Activated CD4-positive, alpha-beta T cell treated with anti-CD3 and anti-CD28 coated beads, Interleukin-2, amount 10 ng/mL, durations not matched to agents 7 days and 5 days (primary cell): ENCODE measurements at regions not wholly inside any gene's neighbourhood (a gene's known extent, or its start where the extent isn't known, plus 50 kb on each side); places are given as distances from the start of the nearest gene placed in this dataset.

Experiments
- CTCF ChIA-PET: fragments of 350-600 bp; sonication (Branson Sonifier 250); formaldehyde crosslinking; loops from one replicate; lab custom pipeline; 2021; ENCODE audit warnings: antibody characterized with exemption; lab: Charles Lee
- POLR2A ChIA-PET: fragments of 350-600 bp; sonication (Branson Sonifier 250); formaldehyde crosslinking; loops from one replicate; lab custom pipeline; 2021; ENCODE audit warnings: antibody characterized with exemption; lab: Charles Lee
- DNase-seq: peaks from one replicate; pipeline ENCODE4 v3.0.0-alpha.2; 2020
- H3K27ac Mint-ChIP-seq: one replicate; pipeline ENCODE4 v1.8.0; 2021; ENCODE audit warnings: mild to moderate bottlenecking, moderate library complexity, mixed read lengths
- H3K27me3 Mint-ChIP-seq: one replicate; pipeline ENCODE4 v1.8.0; 2021; ENCODE audit warnings: mixed read lengths
- H3K36me3 Mint-ChIP-seq: one replicate; pipeline ENCODE4 v1.8.0; 2021; ENCODE audit warnings: low read depth, mixed read lengths
- H3K4me1 Mint-ChIP-seq: one replicate; pipeline ENCODE4 v1.8.0; 2021; ENCODE audit warnings: mixed read lengths
- H3K4me3 Mint-ChIP-seq: one replicate; pipeline ENCODE4 v1.8.0; 2021; ENCODE audit warnings: mild to moderate bottlenecking, moderate library complexity, mixed read lengths
- H3K9me3 Mint-ChIP-seq: one replicate; pipeline ENCODE4 v1.8.0; 2021; ENCODE audit warnings: mixed read lengths

DNA sequence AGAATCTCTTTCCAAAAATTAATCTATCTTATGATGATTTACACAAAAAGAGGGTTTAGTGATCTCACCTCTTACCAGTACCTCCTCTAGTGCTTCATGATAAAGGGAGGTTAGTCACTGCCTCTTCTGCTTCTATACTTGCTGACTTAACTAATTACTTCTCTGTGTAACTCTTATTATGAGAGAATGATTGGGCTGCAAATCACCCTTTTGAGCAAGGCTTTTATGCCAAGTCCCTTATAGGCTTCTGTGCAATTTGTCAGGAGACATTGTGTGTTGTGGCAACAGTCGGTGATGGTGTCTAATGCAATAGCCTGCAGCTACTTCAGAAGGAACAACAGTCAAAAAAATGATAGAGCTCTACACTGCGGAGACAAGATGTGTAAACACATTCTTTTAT, 1568.1 kb upstream of the GOT2 start:
- Mint-ChIP-seq H3K36me3 (no peaks in the 10 kb centered on the region), H3K27ac (no peak overlapping the region), H3K9me3 (peaks cover 10% of the 10 kb centered on the region), H3K27me3 (no peaks in the 10 kb centered on the region), H3K4me3 (no peak overlapping the region), H3K4me1 (no peaks in the 10 kb centered on the region)
- no peak for DNase-seq
- CTCF ChIA-PET = no interaction called here
- POLR2A ChIA-PET = no interaction called here

DNA sequence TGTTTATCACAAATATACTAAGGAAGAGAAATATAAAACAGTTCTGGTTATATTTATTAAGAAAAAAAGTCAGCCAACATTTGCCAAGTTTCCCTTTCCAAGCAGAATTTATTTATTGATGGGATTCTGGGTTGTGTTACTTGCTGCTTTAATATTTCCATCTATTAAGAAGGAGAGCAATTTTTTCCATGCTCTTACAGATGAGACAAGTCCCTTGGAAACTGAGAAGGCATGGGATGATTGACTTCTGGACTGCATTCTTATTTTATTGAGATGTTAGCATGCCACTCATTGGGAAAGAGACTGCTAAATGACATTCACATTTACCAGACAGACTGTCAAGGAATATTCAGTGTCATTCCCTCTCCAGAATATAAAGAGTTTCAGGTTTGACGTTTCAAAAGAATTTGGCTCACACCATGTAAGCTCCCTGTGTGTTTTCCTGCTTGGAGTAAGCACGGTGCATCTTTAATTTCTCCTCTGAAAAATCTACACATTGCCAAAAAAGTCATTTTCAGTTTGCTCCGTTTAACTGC, 1565.2 kb upstream of the GOT2 start:
- Mint-ChIP-seq H3K9me3 (peaks cover 10% of the 10 kb centered on the region), H3K4me1 (no peaks in the 10 kb centered on the region), H3K27ac (no peak overlapping the region), H3K27me3 (no peaks in the 10 kb centered on the region), H3K36me3 (no peaks in the 10 kb centered on the region), H3K4me3 (no peak overlapping the region)
- POLR2A ChIA-PET = no interaction called here
- CTCF ChIA-PET = interaction anchor here (0.7 kb wide), 1 partner anchor 1886 kb away, joined by 3 read pairs; no protein-coding TSS in a partner anchor
- DNase-seq = no peak

DNA sequence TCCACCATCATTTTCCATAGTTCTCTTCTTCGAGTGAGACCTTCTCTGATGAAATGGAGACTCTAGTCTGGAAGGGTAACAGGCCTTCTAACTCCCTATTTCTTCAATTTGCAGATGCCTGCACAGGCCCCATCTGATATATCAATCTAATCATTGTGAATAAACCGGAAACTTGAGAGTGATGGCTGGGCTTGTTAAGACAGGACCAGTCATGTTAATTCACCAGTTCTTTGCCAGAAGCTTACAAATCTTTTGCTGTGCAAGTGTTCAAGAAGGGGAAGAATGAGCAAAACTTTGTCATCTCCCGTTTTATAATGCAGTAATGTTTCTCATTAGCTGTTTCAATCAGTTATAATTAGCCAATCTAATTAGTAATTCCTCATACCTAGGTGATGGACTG, 1561.3 kb upstream of the GOT2 start:
- ChIA-PET CTCF (no interaction called here), POLR2A (no interaction called here)
- no peaks in the 10 kb centered on the region for H3K36me3 Mint-ChIP-seq
- no peak overlapping the region for H3K27ac Mint-ChIP-seq
- no peak overlapping the region for H3K4me3 Mint-ChIP-seq
- H3K27me3 Mint-ChIP-seq = no peaks in the 10 kb centered on the region
- no peak for DNase-seq
- no peaks in the 10 kb centered on the region for H3K4me1 Mint-ChIP-seq
- peaks cover 6% of the 10 kb centered on the region for H3K9me3 Mint-ChIP-seq

DNA sequence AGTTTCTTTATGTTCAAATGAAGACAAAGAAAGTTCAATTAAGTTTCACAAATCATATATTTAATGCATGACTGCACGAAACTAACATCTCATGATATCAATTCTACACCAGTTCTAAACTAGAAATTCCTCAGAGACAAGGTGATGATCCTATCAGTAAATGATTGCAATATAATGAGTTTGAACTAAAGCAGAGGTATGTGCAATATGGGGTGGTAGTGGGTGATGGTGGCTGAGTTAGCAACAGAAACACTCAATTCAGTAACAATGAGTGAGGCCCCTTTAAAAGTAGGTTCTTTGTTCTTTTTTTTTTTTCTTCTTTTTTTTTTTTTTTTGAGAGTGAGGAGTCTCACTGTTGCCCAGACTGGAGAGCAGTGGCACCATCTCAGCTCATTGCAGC, 1551.7 kb upstream of the GOT2 start:
- DNase-seq = no peak
- Mint-ChIP-seq H3K27ac (no peak overlapping the region), H3K9me3 (peaks cover 7% of the 10 kb centered on the region), H3K27me3 (no peaks in the 10 kb centered on the region), H3K4me3 (no peak overlapping the region), H3K4me1 (no peaks in the 10 kb centered on the region), H3K36me3 (no peaks in the 10 kb centered on the region)
- ChIA-PET CTCF (no interaction called here), POLR2A (no interaction called here)

DNA sequence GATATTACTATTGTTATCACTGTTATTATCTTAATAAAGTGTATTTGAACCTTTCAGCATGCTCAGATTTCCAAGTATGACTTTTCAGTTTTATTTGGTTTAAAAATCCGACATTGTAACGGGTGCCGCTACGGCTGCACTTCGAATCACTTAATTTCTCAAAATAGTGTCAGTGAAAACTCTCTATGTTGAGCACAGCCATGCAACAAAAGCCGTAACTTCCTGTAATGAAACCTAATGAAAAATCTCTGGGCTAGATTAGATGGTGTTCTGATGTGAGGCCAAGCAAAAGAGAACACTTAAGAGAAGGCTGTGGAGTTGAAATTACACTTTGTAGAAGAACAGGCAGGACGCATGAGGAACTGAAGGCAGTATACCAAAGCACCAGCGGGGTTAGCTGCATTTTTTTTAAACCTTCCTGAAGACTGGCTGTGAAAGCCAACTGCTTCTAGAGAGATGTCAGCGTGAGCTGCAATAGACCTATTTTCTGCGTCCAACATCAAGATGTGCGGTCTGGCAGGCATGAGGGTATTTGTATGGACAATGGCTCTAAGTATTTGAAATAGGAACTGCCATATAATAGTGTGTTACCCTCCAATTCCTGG, 1545.0 kb upstream of the GOT2 start:
- CTCF ChIA-PET = no interaction called here
- Mint-ChIP-seq H3K27me3 (no peaks in the 10 kb centered on the region), H3K9me3 (no peaks in the 10 kb centered on the region), H3K36me3 (no peaks in the 10 kb centered on the region), H3K27ac (no peak overlapping the region), H3K4me1 (no peaks in the 10 kb centered on the region), H3K4me3 (no peak overlapping the region)
- no peak for DNase-seq
- POLR2A ChIA-PET = no interaction called here

DNA sequence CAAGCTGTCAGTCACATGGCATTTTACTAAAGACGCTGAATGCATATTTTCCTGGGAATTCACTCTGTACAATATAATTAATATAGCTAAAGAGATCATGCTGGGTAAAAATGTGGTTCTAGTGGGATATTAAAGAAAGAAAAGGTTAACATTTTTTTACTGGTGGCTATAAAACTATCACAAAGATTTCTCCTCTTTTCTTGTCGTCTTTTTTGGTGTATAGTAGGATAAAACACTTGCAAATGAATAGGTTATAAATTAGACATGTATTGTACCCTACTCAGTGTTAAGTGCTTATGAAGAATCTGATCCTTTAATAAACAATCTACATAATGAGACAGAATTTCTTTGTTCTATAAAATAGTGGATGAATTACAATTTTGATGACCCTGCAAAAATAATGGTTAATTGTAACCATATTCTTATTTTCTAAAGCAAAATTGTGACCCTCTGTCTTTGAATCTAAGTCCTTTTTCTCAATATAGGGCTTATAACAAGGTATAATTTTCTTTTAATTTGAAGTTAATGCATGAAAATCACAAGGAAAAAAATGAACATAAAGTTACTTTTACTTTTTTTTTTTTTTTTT, 1540.4 kb upstream of the GOT2 start:
- POLR2A ChIA-PET = no interaction called here
- Mint-ChIP-seq H3K27me3 (no peaks in the 10 kb centered on the region), H3K4me3 (no peak overlapping the region), H3K4me1 (no peaks in the 10 kb centered on the region), H3K36me3 (no peaks in the 10 kb centered on the region), H3K9me3 (peaks cover 3% of the 10 kb centered on the region), H3K27ac (no peak overlapping the region)
- no peak for DNase-seq
- CTCF ChIA-PET = no interaction called here

DNA sequence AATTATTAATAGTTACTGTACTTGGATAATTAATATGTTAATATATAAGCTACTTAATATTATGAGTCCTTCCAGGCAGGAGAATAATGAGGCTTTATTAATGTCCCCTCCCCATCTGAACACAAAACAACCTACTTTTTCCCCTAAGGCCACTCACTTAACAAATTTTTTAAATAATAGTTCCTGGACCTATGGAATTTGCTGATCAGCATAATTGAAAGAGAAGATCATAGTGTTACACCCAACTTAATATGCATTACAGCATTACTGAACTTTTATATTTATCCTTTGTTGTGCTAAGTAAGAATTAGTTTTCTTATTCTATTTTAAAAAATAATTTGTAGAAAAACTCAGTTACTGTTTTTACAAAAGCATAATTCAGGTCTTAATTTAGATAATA, 1537.7 kb upstream of the GOT2 start:
- Mint-ChIP-seq H3K27ac (no peak overlapping the region), H3K4me1 (no peaks in the 10 kb centered on the region), H3K9me3 (peaks cover 3% of the 10 kb centered on the region), H3K36me3 (no peaks in the 10 kb centered on the region), H3K4me3 (no peak overlapping the region), H3K27me3 (no peaks in the 10 kb centered on the region)
- DNase-seq = no peak
- POLR2A ChIA-PET = no interaction called here
- CTCF ChIA-PET = interaction anchor here (0.6 kb wide), 1 partner anchor 10 kb away, joined by 4 read pairs; no protein-coding TSS in a partner anchor

DNA sequence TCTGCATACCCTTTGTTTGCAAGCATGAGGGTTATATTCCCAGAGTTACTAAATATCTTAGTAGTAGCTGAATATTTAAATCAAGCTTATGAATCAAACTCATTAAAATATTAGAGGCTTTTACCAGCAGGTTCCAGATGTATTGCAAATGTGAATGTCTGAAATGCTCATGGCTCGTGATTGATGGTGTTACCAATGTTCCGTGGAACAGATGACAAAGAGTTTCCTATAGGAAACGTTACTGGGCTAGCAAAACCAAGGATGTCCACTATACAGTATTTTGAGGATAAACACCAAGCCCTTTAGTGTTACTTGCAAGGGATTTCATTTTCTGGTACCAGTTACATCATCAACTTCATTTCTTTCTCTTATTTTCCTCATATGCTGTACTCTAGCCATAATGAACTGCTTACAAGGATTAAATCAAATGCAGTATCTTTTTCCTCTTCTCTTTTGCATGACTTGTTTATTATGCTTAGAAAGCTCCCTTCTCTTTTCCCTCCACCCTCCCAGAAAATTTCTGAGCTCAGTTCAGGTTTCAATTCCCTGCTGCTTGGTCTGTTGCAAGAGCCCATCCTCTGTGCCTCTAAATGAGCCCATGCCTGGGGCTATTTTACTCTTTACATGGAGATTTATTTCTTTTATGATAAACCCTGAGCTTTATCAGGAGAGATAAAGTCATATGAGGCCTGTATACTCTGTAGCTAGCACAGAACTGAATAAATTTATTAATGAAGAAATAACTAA, 1537.1 kb upstream of the GOT2 start:
- Mint-ChIP-seq H3K4me3 (no peak overlapping the region), H3K9me3 (peaks cover 3% of the 10 kb centered on the region), H3K36me3 (no peaks in the 10 kb centered on the region), H3K27ac (no peak overlapping the region), H3K4me1 (no peaks in the 10 kb centered on the region), H3K27me3 (no peaks in the 10 kb centered on the region)
- no peak for DNase-seq
- CTCF ChIA-PET = interaction anchor here (0.6 kb wide), 1 partner anchor 10 kb away, joined by 4 read pairs; no protein-coding TSS in a partner anchor
- POLR2A ChIA-PET = no interaction called here

DNA sequence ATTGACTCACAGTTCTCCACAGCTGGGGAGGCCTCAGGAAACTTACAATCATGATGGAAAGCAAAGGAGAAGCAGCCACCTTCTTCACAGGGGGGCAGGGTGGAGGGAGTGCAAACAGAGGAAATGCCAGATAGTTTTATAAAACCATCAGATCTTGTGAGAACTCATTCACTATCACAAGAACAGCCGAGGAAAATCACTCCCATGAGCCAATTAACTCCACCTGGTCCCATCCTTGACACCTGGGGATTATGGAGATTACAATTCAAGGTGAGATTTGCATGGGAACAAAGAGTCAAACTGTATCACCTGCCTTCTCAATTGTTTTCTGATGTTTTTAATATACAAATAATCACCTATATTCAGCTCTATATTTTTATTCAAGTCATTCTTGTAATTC, 1527.3 kb upstream of the GOT2 start:
- no peak overlapping the region for H3K27ac Mint-ChIP-seq
- H3K4me1 Mint-ChIP-seq = no peaks in the 10 kb centered on the region
- H3K27me3 Mint-ChIP-seq = no peaks in the 10 kb centered on the region
- no peak for DNase-seq
- no peaks in the 10 kb centered on the region for H3K36me3 Mint-ChIP-seq
- H3K9me3 Mint-ChIP-seq = peaks cover 2% of the 10 kb centered on the region
- POLR2A ChIA-PET = no interaction called here
- CTCF ChIA-PET = no interaction called here
- H3K4me3 Mint-ChIP-seq = no peak overlapping the region

DNA sequence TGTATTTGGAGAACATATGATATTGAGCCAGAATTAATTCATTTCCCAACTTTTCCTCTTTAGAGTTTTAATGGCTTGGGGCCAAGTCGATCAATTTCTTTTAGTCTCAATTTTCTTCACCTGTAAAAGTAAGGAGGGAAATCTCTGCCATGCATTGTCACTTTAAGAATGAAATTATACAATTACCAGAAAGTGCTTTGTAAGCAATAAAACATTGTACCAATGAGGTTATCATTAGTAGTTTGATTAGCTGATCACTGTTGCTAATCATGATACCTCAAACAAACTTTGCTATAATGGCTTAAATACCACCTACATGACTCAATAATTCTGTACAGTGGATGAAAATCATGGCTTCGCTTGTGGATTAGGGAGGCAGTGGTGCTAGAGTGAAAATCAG, 1525.8 kb upstream of the GOT2 start:
- Mint-ChIP-seq H3K36me3 (no peaks in the 10 kb centered on the region), H3K27ac (no peak overlapping the region), H3K4me1 (no peaks in the 10 kb centered on the region), H3K4me3 (no peak overlapping the region), H3K9me3 (peaks cover 6% of the 10 kb centered on the region), H3K27me3 (no peaks in the 10 kb centered on the region)
- ChIA-PET CTCF (no interaction called here), POLR2A (no interaction called here)
- DNase-seq = no peak

DNA sequence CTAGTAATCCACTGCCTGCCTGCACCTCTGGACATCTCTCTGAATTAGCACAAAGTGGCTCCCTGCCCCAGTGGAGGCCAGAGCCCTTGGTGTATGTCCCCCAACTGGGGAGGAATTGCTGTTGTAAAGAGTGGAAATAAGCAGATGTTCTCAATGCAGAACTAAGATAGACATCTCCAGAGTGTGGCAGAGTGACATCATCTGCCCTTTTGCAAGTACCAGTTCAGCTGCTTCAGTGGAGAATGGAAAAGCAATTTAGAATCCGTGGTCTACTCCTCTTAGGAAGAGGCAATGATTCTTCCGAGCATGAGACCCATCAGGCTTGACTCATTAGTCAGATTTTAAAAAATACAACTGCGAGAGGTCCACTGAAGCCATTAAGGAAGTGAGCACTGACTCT, 1512.0 kb upstream of the GOT2 start:
- no peaks in the 10 kb centered on the region for H3K27me3 Mint-ChIP-seq
- no peak overlapping the region for H3K4me3 Mint-ChIP-seq
- no peaks in the 10 kb centered on the region for H3K36me3 Mint-ChIP-seq
- H3K4me1 Mint-ChIP-seq = no peaks in the 10 kb centered on the region
- no peak for DNase-seq
- no peaks in the 10 kb centered on the region for H3K9me3 Mint-ChIP-seq
- H3K27ac Mint-ChIP-seq = no peak overlapping the region
- ChIA-PET POLR2A (no interaction called here), CTCF (no interaction called here)

DNA sequence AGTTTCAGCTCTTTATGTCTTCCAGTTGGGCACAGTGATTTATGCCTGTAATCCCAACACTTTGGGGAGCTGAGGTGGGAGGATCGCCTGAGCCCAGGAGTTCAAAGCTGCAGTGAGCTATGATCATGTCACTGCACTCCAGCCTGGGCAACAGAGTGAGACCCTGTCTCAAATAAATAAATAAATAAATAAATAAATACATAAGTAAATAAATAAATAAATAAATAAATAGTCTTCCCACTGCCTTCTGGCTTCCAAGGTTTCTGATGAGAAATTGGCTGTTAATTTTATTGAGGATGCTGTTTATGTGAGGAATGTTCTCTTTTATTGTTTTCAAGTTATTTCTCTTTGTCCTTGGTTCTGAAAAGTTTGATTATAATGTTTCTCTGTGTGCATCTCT, 1507.6 kb upstream of the GOT2 start:
- Mint-ChIP-seq H3K36me3 (no peaks in the 10 kb centered on the region), H3K27me3 (no peaks in the 10 kb centered on the region), H3K4me1 (no peaks in the 10 kb centered on the region), H3K9me3 (no peaks in the 10 kb centered on the region), H3K27ac (no peak overlapping the region), H3K4me3 (no peak overlapping the region)
- ChIA-PET CTCF (no interaction called here), POLR2A (interaction anchor here (0.6 kb wide), 1 partner anchor 1352 kb away, joined by 5 read pairs; no protein-coding TSS in a partner anchor)
- no peak for DNase-seq

DNA sequence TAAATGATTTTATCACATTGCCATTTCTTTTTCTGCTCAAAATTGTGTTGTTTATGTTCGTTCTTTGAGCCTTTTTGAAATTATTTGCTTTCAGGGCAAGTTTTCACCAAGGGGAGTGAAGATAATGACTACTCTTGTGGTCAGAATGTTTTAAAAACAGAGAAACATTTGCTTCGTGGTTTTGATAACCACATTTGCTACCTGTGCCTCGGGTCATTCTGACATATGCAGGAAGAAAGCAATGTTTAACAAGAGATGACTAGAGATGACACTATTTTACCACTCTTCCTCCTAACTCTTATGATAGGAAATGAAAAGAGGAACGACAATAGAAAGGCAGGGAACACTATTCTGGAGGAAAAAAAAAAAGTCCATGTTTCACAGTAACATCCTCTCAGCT, 1496.5 kb upstream of the GOT2 start:
- no peak overlapping the region for H3K4me3 Mint-ChIP-seq
- no peaks in the 10 kb centered on the region for H3K4me1 Mint-ChIP-seq
- ChIA-PET POLR2A (no interaction called here), CTCF (no interaction called here)
- H3K27ac Mint-ChIP-seq = no peak overlapping the region
- H3K36me3 Mint-ChIP-seq = no peaks in the 10 kb centered on the region
- no peaks in the 10 kb centered on the region for H3K27me3 Mint-ChIP-seq
- peaks cover 18% of the 10 kb centered on the region for H3K9me3 Mint-ChIP-seq
- no peak for DNase-seq
